OCI-LY7 (cell line): ENCODE measurements at regions not wholly inside any gene's neighbourhood (a gene's known extent, or its start where the extent isn't known, plus 50 kb on each side); places are given as distances from the start of the nearest gene placed in this dataset.

Source experiments
- EZH2phosphoT487 ChIP-seq: fragments of 200-600 bp; sonication (generic); IDR thresholded peaks from 2 replicates; pipeline ENCODE4 v1.6.1; 2018; ENCODE audit warnings: low read depth, borderline replicate concordance, mild to moderate bottlenecking, mixed run types, antibody characterized with exemption, low read length, moderate library complexity, mixed read lengths
- TF ChIP-seq, protein P1 (sequence below): fragments of 200-600 bp; sonication (generic); conservative IDR thresholded peaks from 2 replicates; pipeline ENCODE4 v1.5.1; 2014; ENCODE audit warnings: mild to moderate bottlenecking, antibody characterized with exemption, low read length, moderate library complexity, mixed read lengths

DNA sequence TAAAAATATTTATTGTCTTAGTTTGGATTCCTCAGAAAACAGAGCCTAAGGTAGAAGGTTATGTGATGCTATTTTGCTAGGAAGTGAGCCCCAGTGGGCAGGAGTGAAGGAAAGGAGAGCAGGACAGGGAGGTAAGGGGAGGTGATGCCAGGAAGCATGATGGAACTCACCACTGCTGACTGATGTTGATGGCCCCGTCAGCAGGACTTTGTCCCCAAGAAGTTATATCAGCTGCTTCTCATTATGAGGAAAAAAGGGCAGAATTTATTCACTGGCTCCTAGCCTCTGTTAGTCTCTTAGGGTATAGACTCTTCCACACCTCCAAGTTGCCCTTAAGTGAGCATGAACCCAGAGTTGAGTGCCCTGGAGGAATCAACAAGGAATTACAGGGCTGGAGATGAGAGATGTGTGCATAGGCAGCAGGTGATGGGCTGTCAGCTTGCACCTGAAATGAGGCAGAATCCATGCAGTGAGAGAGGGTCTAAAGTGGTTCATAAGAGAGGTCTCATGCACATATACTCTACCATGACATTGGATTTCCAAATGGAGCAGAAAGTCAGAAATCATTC, 120.6 kb upstream of the NIPBL start:
- TF ChIP-seq, protein P1, sequence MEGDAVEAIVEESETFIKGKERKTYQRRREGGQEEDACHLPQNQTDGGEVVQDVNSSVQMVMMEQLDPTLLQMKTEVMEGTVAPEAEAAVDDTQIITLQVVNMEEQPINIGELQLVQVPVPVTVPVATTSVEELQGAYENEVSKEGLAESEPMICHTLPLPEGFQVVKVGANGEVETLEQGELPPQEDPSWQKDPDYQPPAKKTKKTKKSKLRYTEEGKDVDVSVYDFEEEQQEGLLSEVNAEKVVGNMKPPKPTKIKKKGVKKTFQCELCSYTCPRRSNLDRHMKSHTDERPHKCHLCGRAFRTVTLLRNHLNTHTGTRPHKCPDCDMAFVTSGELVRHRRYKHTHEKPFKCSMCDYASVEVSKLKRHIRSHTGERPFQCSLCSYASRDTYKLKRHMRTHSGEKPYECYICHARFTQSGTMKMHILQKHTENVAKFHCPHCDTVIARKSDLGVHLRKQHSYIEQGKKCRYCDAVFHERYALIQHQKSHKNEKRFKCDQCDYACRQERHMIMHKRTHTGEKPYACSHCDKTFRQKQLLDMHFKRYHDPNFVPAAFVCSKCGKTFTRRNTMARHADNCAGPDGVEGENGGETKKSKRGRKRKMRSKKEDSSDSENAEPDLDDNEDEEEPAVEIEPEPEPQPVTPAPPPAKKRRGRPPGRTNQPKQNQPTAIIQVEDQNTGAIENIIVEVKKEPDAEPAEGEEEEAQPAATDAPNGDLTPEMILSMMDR: no peak
- no peak for TF ChIP-seq EZH2phosphoT487
